Thyroid gland (tissue), 4 donors: ENCODE measurements at regions not wholly inside any gene's neighbourhood (a gene's known extent, or its start where the extent isn't known, plus 50 kb on each side); places are given as distances from the start of the nearest gene placed in this dataset.

ENCODE experiments used
- DNase-seq, 2 donors: peaks; one replicate each; pipeline ENCODE4 v3.0.0-alpha.2; 2019
- H3K27ac ChIP-seq, 3 donors: fragments of 200-600 bp; sonication (generic); 1 replicate in 2 of 3; 2 replicates in 1 of 3; pipeline ENCODE4 v1.5.1; 2016 to 2019; ENCODE audit warnings: mild to moderate bottlenecking in 1 of 3, moderate library complexity in 1 of 3
- H3K27me3 ChIP-seq: fragments of 200-600 bp; sonication (generic); one replicate; pipeline ENCODE4 v1.5.1; 2019
- H3K36me3 ChIP-seq, 2 donors: fragments of 200-600 bp; sonication (generic); one replicate each; pipeline ENCODE4 v1.5.1; 2016 to 2019
- H3K4me1 ChIP-seq, 2 donors: fragments of 200-600 bp; sonication (generic); one replicate each; pipeline ENCODE4 v1.5.1; 2017 to 2019
- H3K4me3 ChIP-seq, 3 donors: fragments of 200-600 bp; sonication (generic); replicated peaks in 1 of 3; 1 replicate in 2 of 3; 2 replicates in 1 of 3; pipeline ENCODE4 v1.5.1; 2016; ENCODE audit warnings: mild to moderate bottlenecking in 1 of 3
- H3K9me3 ChIP-seq: fragments of 200-600 bp; sonication (generic); one replicate; pipeline ENCODE4 v1.5.1; 2017
- CTCF ChIP-seq, 6 experiments: fragments of 200-600 bp in 3 of 6; fragments of 450-650 bp in 3 of 6; sonication (generic) in 3 of 6; IDR thresholded peaks; one replicate each; pipeline ENCODE4 v1.5.1; 2016 to 2019; ENCODE audit warnings: antibody characterized with exemption in 6 of 6, mild to moderate bottlenecking in 2 of 6, inconsistent platforms in 1 of 6, moderate library complexity in 1 of 6
- POLR2A ChIP-seq, 2 donors: fragments of 450-650 bp; IDR thresholded peaks; one replicate each; pipeline ENCODE4 v1.6.1; 2017; ENCODE audit warnings: antibody characterized with exemption in 2 of 2, mild to moderate bottlenecking in 2 of 2, moderate library complexity in 1 of 2
- WGBS, 2 donors: methylation state at CpG; one replicate each; pipeline ENCODE4 v1.1.5; 2017; 5-methylcytosine and 5-hydroxymethylcytosine counted together
- intact Hi-C: fragments of 100-400 bp; cut with DNase I; formaldehyde crosslinking; loops from one replicate; pipeline ENCODE4 v1.15.1; 2023

- Histone ChIP-seq H3K36me3 (no peaks in the 10 kb centered on the region), H3K9me3 (no peaks in the 10 kb centered on the region), H3K4me1 (no peaks in the 10 kb centered on the region), H3K27me3 (no peaks in the 10 kb centered on the region), H3K27ac (no peak overlapping the region), H3K4me3 (no peak overlapping the region)
- TF ChIP-seq CTCF (IDR thresholded peaks at IDR 0.05) (no peak), POLR2A (IDR thresholded peaks at IDR 0.05) (no peak)
- WGBS, 2 donors: 61 to 67% methylated on average over 4 of the region's 4 CpGs
- no peak for DNase-seq
- intact Hi-C loops: no loop called here
These were observed 146.3 kb downstream of the TMX3 start for GRCh38 chr18:68568364-68569155.

GRCh38 chr18:68566991-68567390, 147.9 kb downstream of the TMX3 start:
- H3K27me3 ChIP-seq: no peaks in the 10 kb centered on the region
- H3K4me1 ChIP-seq: no peaks in the 10 kb centered on the region
- DNase-seq: no peak
- TF ChIP-seq POLR2A (IDR thresholded peaks at IDR 0.05) (no peak), CTCF (IDR thresholded peaks at IDR 0.05) (no peak)
- H3K4me3 ChIP-seq: no peak overlapping the region
- no peaks in the 10 kb centered on the region for H3K9me3 ChIP-seq
- intact Hi-C loops: no loop called here
- 95 to 97% methylated on average over 2 of the region's 2 CpGs for WGBS, 2 donors
- H3K27ac ChIP-seq: no peak overlapping the region
- H3K36me3 ChIP-seq: no peaks in the 10 kb centered on the region

GRCh38 chr18:68564961-68565360, 149.9 kb downstream of the TMX3 start:
- Histone ChIP-seq H3K27me3 (no peaks in the 10 kb centered on the region), H3K9me3 (no peaks in the 10 kb centered on the region), H3K4me1 (no peaks in the 10 kb centered on the region), H3K36me3 (no peaks in the 10 kb centered on the region), H3K4me3 (no peak overlapping the region), H3K27ac (no peak overlapping the region)
- WGBS, 2 donors: 57 to 63% methylated on average over 3 of the region's 3 CpGs
- TF ChIP-seq POLR2A (IDR thresholded peaks at IDR 0.05): no peak
- TF ChIP-seq CTCF (IDR thresholded peaks at IDR 0.05): no peak
- intact Hi-C loops: no loop called here
- no peak for DNase-seq

GRCh38 chr18:68564351-68564750, 150.6 kb downstream of the TMX3 start:
- DNase-seq: no peak
- no peaks in the 10 kb centered on the region for H3K36me3 ChIP-seq
- H3K27ac ChIP-seq: no peak overlapping the region
- H3K4me1 ChIP-seq: no peaks in the 10 kb centered on the region
- no peaks in the 10 kb centered on the region for H3K27me3 ChIP-seq
- no peak overlapping the region for H3K4me3 ChIP-seq
- H3K9me3 ChIP-seq: no peaks in the 10 kb centered on the region
- TF ChIP-seq CTCF (IDR thresholded peaks at IDR 0.05): no peak
- no peak for TF ChIP-seq POLR2A (IDR thresholded peaks at IDR 0.05)
- intact Hi-C loops: no loop called here

- no peak for DNase-seq
- WGBS, 2 donors: 80 to 81% methylated on average over 2 of the region's 2 CpGs
- TF ChIP-seq POLR2A (IDR thresholded peaks at IDR 0.05) (no peak), CTCF (IDR thresholded peaks at IDR 0.05) (no peak)
- Histone ChIP-seq H3K27me3 (no peaks in the 10 kb centered on the region), H3K27ac (no peak overlapping the region), H3K9me3 (no peaks in the 10 kb centered on the region), H3K4me3 (no peak overlapping the region), H3K4me1 (no peaks in the 10 kb centered on the region), H3K36me3 (no peaks in the 10 kb centered on the region)
- intact Hi-C loops: no loop called here
These were observed 154.8 kb downstream of the TMX3 start for GRCh38 chr18:68560128-68560527.
